ENCODE measurements at regions not wholly inside any gene's neighbourhood (a gene's known extent, or its start where the extent isn't known, plus 50 kb on each side); places are given as distances from the start of the nearest gene placed in this dataset.

GRCh38 chr7:45359776-45360175 is 202.2 kb downstream of the RAMP3 start:
- no peak for DNase-seq

DNA sequence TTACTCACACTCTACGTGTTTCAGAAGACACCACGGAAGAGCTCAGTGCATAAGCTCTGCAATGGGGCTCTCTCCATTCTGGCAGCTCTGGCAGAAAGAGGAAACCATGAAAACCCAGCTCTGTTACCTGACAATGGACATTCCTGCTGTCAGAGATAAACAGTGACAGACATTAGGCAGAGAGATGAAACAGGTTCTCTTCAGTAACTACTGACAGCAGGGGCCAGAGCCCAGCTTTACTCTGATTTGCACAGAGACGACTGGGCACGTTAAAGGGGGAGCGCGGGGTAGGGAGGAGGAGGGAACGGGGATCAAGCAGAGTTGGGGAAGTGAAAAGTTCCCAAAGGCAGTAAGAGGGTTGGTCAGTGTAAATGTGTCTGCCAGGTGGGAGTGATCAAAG is 206.1 kb downstream of the RAMP3 start:
- DNase-seq: no peak

- DNase-seq: no peak
These were observed 207.8 kb downstream of the RAMP3 start for GRCh38 chr7:45365341-45365740.

DNA sequence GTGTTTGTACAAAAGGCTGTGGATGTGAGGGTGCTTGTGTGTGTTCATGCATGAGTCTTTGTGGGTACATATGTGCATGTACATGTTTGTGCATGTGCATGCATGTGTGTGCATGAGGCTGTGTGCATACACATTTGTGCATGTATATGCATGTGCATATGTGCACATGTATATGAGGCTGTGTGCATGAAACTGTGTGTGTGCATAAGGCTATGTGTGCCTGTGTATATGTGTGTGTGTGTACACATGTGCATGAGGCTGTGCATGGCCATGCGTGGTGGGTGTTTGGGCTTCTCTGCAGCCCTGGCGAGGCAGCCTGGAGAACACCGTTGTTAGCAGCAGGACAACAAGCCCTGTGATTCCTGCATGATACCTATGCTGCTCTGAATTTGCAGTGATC is 207.7 kb upstream of the ADCY1 start:
- DNase-seq: no peak

DNA sequence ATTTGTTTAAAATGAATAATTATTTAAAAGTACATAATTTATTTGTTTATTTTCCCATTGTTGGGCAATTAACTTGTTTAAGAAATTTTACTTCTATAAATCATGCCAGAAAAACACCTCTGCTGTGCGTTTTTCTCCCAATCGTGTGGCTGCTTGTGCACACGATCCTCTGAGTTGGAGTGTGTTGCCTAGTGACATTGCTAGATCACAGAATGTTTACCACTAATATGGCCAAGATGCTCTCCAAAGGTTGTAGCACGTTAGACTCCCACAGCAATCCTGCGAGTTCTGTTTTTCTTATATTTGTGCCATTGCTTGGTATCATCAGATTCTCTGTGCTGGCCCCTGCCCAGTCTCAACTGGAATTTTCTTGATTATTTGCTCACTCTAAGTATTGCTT is 207.1 kb upstream of the ADCY1 start:
- no peak for DNase-seq

DNA sequence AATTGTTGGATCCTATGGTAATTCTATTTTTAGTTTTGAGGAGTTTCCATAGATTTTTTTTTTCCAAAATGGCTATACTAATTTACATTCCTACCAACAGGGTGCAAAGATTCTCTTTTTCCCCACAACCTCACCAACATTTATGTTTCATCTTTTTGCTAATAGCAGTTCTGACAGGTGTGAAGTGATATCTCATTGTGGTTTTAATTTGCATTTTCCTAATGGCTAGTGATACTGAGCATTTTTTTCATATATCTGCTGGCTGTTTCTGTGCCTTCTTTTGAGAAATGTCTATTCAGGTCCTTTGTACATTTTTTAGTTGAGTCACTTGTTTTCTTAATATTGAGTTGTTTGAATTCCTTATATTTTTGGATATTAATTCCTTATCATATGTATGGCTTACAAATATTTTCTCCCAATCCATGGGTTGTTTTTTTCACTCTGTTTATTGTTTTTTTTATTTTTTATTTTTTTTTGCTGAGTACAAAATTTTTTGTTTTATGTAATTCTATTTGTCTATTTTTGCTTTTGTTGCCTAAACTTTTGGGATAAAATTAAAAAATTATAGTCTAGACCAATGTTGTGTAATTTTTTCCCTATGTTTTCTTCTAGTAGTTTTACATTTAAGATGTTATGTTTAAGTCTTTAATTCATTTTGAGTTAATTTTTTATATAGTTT is 205.9 kb upstream of the ADCY1 start:
- DNase-seq: no peak

- DNase-seq: no peak
These were observed 189.7 kb upstream of the ADCY1 start for GRCh38 chr7:45384499-45384898.

- no peak for DNase-seq
These were observed 186.3 kb upstream of the ADCY1 start for GRCh38 chr7:45387837-45388236.

DNA sequence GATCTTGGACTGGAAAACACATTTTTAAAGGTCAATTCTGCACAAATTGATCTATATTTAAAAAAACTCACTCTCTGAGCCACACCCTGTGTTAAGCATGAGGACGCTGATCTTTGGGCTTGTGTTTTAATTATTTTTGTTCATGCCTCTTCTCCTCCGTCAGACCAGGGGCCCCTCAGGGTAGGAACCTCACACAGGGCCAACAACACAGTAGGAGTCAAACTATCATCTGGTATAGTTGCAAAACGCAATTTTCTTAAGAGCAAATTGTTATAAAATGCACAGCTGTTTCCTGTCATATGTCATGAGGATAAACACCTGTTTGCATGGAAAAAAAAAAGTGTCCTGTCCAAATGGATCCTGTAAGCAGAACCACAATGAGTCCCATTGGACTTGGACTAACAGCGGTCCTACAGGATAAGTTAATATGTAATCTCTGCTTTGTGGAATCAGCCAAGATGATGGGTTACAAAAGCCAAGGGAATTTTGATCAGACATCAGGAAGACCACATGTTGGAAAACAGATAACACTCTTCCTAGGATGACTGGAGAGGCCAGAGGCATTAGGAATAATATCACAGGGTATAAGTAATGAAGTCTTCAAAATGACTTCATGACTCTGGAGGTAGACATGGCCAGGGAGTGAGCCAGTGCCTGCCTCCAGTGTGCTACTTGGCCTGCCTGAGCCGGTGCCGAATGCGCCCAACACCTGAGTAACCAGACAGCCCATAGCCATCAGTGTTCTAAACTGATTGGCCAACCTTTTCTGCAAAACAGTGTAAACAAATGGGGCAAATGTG is 184.9 kb upstream of the ADCY1 start:
- no peak for DNase-seq

DNA sequence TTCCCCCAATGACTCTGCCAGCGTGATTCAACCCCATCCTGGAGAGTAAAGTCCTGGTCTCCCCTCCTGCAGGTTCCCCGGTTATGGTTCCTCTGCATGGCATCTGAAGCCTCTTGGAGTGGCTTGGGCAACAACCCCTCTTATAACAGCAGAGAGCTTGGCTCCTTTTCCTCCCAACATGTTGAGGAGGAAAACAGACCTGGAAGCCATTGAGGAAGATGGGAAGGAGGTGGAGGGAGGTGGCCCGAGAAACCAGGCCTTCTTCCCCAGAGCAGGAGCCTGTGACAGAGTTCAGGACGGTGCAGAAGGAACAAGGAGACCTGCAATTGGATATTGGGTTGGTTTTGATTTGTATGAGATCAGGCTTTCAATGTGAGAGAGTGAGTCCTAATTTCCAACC is 184.0 kb upstream of the ADCY1 start:
- no peak for DNase-seq

GRCh38 chr7:45390731-45391130 is 183.4 kb upstream of the ADCY1 start:
- no peak for DNase-seq

- DNase-seq: no peak
These were observed 182.3 kb upstream of the ADCY1 start for GRCh38 chr7:45391618-45392451.

DNA sequence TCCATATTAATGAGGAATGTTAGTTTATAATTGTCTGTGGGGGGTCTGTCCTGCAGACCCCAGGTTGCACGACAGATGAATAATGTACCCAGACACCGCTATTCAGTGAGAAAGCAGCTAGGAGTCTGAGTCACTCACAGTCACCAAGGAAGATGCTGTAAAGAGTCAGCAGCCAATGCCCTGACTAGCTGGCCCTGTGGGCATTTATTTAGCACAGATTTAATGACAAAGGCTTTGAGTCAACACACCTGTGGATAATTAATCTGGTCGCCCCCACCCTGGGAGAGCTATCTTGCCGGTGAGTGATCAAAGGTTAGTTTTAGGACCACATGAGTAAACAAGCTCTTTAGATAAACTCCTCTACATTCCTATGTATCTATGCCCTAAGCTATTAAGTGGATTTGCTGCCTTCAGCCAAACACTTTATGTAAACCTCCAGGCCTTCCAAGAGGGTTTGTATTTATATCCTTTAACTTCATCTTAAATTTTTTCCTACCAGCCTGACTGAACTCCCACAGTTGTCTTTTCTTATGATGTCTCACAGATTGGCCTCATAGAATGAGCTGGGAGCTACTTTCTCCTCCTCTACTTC is 180.0 kb upstream of the ADCY1 start:
- no peak for DNase-seq

GRCh38 chr7:45399069-45399468 is 175.1 kb upstream of the ADCY1 start:
- no peak for DNase-seq

- DNase-seq: no peak
These were observed 173.5 kb upstream of the ADCY1 start for GRCh38 chr7:45400680-45401079.

- no peak for DNase-seq
These were observed 173.0 kb upstream of the ADCY1 start for GRCh38 chr7:45401155-45401554.

- DNase-seq: no peak
These were observed 172.3 kb upstream of the ADCY1 start for GRCh38 chr7:45401851-45402250.

DNA sequence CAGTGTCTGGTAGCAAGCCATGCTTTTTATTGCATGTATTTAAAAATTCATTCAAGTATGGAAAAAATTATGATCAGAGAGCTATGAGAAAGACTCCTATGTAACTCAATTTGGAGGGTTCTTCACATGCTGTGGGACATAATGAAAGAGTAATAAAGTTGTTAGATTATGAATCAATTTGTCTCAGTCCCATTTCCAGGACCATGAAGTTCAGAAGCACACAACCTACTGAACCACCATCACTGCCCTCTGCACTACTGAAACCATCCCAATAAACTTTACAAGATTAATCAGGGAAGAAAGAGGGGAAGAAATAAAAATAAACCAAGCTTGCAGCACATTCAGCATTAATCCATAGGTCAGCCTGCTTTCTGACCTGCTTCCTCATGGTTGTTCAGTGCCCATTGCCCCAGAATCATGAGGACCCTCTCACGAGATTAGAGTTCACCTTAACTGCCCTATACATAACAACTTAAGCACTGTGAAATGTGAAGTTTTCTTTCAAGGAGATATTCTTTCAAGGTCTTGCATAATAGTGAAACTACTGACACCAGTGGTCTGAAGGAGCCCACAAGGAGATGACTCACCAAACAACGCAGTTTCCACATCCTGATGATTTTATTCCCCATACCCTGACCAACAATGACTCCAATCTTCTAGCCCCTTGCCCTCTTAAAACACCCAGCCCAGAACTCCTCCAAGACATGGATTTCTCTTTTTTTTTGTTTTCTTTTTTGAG is 171.5 kb upstream of the ADCY1 start:
- no peak for DNase-seq

GRCh38 chr7:45404622-45405021 is 169.5 kb upstream of the ADCY1 start:
- DNase-seq: no peak

DNA sequence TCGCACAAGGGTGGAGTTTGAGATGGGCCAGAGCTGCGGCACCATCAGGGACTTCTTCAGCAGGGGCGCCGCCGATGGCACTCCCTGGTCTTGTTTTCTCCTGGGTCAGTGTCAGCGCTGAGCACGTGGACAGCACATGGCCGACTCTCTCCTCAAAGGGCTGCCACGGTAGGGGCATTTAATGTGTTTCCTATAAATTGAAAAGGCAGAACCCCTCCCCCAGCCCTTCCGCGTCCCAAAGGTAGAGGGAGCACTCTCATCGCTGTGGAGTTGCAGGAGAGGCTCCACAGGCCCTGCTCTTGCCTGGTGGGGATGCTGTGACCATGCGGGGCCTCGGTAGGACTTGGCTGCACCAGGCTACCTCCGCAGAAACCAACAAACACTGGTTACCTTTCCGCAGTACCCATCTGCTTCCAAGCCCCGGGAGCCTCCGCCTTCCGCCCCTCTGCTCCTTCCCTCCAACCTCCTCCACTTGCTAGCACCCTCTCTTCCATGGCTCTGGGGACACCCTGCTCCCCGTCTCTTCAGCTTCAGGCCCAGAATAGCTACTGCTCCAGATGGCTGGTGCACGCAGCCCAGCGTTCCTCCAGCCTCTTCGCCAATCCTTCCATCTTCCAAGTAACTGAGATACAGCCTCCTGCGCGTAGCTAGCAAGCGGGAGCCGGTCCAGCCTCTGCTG is 166.3 kb upstream of the ADCY1 start:
- DNase-seq: no peak

GRCh38 chr7:45408409-45408737 is 165.8 kb upstream of the ADCY1 start:
- no peak for DNase-seq

DNA sequence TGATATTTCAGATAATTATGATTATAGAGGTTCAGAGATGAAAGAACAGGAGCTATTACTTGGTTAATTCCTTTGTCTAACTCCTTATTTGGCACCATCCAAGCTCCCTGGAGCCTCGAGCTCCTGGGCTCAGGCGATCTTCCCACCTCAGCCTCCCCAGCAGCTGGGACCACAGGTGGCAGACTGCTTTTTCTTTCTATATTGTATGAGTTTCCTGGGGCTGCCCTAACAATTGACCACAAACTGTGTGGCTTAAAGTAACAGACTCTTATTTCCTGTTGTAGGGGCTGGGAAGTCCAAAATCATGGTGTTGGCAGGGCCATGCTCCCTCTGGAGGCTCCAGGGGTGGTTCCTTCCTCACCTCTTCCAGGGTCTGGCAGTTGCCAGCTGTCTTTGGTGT is 163.3 kb upstream of the ADCY1 start:
- DNase-seq: no peak
